Kidney glomerular epithelial cell (primary cell): ENCODE measurements at regions not wholly inside any gene's neighbourhood (a gene's known extent, or its start where the extent isn't known, plus 50 kb on each side); places are given as distances from the start of the nearest gene placed in this dataset.
"Not testable (repeated sequence)": the region's sequence is repeated elsewhere in the genome, so short reads cannot be mapped to it uniquely, and the experiment has no call there.

Source experiments
- DNase-seq: peaks from one replicate; lab custom pipeline; 2025; lab: John Stamatoyannopoulos, UW

DNA sequence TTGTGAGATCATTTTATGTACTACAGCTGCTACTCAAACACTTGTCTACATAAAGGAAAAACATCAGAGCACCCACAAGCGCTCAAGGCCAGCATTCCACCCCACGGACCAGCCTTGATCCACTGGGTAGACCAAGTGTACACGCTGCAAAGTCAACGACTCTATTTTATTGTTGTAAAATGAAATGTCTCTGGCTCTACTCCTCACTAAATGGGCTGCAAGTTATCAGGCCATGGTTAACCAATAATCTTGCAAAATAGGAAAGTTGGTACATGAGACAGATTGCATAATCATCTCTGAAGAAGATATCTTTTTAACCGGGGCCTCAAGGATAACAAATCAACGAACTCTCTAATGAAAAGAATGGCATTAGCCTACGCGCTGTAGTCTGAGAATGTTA is 69.9 kb upstream of the FOXN3 start:
- DNase-seq = no peak

DNA sequence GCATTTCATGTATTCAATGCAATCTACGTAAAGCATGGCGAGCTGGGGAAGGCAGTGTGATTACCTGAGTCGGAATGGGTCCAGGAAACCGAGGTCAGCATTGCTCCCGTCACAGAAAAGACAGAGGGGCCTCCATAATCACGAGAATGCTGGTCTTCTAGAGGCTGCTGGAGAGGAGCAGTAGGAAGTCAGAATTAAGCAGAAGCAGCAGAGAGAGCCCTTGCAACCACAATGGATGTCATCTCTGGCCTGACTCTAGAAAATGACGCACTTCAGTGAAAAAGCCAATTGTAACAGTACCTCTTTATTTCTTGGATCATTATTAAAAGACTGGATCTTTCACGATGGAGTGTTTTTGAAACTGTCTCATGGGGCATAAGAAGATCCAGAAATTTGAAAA is 69.5 kb upstream of the FOXN3 start:
- DNase-seq = no peak

GRCh38 chr14:89485264-89485663 is 68.2 kb upstream of the FOXN3 start:
- DNase-seq = no peak

- no peak for DNase-seq
Measured at GRCh38 chr14:89484051-89484844, 67.2 kb upstream of the FOXN3 start.

DNA sequence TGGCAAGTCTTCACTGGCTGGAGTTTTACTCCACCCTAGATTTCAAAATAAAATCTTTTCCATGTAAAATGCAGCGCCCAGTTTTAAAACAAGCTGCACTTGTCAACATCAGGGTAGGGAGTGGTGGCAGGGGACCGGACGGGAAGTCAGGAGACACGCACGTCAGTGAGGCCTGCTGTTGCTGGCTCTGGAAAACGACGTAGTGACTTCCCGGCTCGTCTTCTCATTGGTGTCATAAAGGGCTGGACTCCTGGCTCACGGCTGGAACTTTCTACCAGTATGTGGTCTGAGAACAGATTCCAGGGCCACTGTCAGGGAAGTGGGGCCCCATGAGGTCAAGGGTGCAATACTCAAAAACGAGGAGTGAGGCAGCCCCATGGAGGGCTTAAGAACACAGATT is 64.2 kb upstream of the FOXN3 start:
- no peak for DNase-seq

GRCh38 chr14:89480278-89480677 is 63.2 kb upstream of the FOXN3 start:
- no peak for DNase-seq

DNA sequence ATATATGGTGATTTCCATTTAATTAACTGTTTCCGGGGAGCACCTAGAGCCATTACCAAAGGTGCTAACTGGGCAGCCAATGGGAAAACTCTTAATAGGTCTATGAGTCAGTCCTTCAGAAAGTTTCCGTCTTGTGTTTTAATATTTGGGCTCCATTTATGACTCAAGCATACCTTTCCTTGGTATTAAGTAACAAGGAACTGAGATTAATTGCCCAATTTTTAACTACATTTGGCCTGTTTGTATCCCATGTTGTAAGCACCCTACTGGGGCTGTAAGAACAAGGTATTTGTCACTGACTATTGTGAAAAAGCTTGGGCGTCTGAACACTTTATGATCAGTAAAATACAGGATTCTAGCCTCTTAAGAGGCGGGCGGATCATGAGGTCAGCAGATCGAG is 62.8 kb upstream of the FOXN3 start:
- no peak for DNase-seq

DNA sequence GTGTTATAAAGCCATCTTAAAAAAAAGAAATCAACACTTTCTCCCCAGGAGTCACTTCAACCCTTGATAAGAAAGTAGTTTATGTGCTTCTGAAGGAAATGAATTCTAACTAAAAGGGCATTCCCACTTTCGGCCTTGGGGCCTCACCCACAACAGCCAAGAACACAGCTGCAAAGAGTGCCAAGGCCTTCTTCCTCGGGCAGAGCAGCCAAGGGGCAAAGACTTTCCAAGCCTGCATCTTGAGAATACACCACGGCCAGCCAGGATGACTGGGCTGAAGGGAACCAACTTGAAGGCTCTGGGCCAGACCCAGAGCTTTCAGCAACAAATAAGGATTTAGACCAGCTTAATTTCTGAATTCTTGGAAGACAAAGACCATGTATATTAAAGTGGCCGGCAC is 60.4 kb upstream of the FOXN3 start:
- no peak for DNase-seq

DNA sequence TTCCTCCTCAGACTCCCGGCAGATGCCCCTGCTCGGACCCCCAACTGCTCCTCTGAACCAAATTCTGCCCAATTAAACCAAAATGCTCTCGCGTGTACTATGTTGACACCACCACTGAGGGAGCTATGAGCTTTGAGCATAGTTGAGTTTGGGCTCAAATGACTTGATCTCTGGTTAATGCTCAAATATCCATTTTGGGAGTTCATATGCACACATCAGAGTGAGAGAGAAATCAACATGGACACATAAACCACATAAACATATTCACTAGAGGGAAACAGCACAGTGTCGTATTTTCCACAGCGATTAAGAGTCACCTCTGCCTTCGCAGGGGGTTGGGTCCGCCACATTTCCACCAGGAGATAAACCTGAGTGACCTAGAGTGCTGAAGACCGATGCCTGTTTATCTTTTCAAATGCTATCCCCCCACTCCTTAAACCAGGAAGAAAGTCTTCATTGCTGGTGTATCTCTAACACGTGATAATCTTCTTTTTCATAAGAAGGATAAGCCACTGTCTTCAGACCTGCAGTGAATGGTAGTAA is 59.4 kb upstream of the FOXN3 start:
- no peak for DNase-seq

GRCh38 chr14:89474464-89474863 is 57.4 kb upstream of the FOXN3 start:
- DNase-seq = no peak

DNA sequence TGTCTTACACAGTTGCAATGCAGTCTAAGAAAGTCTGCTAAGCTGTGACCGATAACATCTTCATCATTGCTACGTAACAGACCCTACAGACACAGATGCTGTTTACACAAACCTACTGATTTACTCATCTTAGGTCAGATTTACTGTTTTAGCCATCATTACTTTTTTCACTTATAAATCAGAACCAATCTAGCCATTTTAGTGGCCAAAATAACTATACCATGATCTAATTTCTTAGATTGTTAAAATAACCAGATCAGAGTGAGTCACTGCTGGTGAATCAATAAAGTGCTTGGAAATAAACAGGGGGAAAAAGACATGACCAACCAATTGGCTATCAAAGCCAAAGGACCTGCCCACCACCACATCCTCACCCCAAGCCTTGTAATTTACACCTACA is 57.0 kb upstream of the FOXN3 start:
- no peak for DNase-seq

- DNase-seq = no peak
Measured at GRCh38 chr14:89473569-89473968, 56.5 kb upstream of the FOXN3 start.

GRCh38 chr14:89470401-89470800 is 53.4 kb upstream of the FOXN3 start:
- DNase-seq = no peak

DNA sequence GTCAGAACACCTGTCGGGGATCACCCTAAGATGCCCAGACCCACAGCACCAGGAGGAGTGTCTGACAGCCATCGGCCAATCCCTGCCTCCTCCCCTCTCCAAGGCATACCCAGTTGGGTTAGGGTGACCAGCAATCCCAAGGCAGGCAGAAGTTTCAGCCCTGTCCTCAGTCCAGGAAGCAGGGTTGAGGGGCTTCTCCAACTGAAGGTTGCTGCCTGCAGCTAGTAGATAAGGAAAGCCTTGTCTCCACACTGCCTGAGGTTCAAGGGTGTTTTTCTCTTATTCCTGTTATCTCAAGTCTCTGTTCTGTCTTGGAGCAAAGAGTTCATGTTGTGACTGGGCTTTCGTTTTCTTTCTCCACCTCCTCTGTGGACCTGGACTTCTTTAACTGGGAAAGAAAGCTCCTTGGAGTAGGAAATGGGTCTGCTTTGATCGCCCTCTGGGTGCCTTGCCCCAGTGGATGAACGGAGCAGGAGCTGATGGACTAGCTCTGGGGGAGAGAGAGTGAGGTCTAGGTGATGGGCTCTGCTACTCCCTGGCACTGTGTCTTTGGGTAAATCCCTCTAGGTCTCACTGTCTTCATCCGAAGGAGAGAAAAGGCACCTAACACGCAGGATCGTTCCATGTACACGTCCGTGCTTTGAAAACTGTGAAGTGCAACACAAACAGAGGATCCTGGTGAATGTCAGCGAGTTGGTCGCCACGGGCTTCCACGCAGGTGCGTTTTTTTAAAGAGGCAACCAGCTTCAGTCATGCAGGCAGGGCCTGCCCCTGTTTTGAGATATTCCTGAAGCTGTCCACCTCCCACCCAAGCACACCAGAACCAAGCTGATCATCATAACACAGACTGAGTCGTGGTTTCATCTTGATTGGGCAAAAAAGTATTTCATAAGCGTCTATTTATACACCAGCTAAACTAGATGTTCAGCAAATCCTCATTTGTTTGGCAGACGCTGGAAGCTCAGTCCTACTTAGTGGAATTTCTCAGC is 52.5 kb upstream of the FOXN3 start:
- no peak for DNase-seq

GRCh38 chr14:89468566-89468965 is 51.5 kb upstream of the FOXN3 start:
- DNase-seq = no peak

DNA sequence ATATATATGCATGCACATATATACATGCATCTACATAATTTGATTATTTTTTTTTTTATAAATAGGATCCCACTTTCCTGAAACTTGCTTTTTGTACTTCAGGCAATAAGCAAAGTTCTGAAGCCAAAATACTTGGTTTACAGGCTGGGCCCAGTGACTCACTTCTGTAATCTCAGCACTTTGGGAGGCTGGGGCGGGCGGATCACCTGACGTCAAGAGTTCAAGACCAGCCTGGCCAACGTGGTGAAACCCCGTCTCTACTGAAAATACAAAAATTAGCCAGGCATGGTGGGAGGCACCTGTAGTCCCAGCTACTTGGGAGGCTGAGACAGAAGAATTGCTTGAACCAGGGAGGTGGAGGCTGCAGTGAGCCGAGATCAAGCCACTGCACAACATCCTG is 51.0 kb upstream of the FOXN3 start:
- not testable (repeated sequence) for DNase-seq

- no peak for DNase-seq
Measured at GRCh38 chr14:89466944-89467343, 49.9 kb upstream of the FOXN3 start.
